Cardiac fibroblast (primary cell): ENCODE measurements at regions not wholly inside any gene's neighbourhood (a gene's known extent, or its start where the extent isn't known, plus 50 kb on each side); places are given as distances from the start of the nearest gene placed in this dataset.
"Not testable (repeated sequence)": the region's sequence is repeated elsewhere in the genome, so short reads cannot be mapped to it uniquely, and the experiment has no call there.

Experiments used
- DNase-seq, 2 donors: peaks; one replicate each; pipeline versions ENCODE4 v3.0.0 to v3.0.0-alpha.2; 2010; ENCODE audit warnings: low read depth in 2 of 2
- H3K4me3 ChIP-seq, 2 donors: replicated peaks in 1 of 2; 1 replicate in 1 of 2; 2 replicates in 1 of 2; pipeline ENCODE4 v1.5.1; 2011; ENCODE audit warnings: low read depth in 2 of 2, low read length in 2 of 2, mild to moderate bottlenecking in 2 of 2, moderate library complexity in 1 of 2
- TF ChIP-seq, protein P1 (sequence below): IDR thresholded peaks from one replicate; pipeline ENCODE4 v1.5.1; 2011; ENCODE audit warnings: low read depth, mild to moderate bottlenecking, low read length, inconsistent platforms

DNA sequence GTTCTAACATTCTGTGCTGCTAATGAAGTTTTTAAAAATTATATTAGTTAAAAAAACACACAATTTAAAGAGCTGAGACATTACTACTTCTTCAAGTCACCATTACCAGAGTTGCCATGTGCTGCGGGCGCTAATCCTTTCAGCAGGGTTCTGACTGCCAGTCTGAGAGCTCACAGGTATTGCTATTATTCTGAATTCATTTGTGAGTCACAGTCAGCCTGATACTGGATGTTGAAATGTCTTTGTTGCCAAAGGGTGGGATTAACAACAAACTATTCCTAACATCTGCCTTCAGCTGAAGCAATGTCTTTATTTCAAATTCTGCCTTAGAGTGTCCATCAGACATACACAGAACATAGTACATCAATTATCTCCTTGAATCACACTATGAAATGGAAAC is 197.1 kb upstream of the FGF13 start:
- TF ChIP-seq, protein P1, sequence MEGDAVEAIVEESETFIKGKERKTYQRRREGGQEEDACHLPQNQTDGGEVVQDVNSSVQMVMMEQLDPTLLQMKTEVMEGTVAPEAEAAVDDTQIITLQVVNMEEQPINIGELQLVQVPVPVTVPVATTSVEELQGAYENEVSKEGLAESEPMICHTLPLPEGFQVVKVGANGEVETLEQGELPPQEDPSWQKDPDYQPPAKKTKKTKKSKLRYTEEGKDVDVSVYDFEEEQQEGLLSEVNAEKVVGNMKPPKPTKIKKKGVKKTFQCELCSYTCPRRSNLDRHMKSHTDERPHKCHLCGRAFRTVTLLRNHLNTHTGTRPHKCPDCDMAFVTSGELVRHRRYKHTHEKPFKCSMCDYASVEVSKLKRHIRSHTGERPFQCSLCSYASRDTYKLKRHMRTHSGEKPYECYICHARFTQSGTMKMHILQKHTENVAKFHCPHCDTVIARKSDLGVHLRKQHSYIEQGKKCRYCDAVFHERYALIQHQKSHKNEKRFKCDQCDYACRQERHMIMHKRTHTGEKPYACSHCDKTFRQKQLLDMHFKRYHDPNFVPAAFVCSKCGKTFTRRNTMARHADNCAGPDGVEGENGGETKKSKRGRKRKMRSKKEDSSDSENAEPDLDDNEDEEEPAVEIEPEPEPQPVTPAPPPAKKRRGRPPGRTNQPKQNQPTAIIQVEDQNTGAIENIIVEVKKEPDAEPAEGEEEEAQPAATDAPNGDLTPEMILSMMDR, result no peak
- H3K4me3 ChIP-seq, result no peak overlapping the region
- DNase-seq, result peak in 1 of 2 donors; percentile 2

DNA sequence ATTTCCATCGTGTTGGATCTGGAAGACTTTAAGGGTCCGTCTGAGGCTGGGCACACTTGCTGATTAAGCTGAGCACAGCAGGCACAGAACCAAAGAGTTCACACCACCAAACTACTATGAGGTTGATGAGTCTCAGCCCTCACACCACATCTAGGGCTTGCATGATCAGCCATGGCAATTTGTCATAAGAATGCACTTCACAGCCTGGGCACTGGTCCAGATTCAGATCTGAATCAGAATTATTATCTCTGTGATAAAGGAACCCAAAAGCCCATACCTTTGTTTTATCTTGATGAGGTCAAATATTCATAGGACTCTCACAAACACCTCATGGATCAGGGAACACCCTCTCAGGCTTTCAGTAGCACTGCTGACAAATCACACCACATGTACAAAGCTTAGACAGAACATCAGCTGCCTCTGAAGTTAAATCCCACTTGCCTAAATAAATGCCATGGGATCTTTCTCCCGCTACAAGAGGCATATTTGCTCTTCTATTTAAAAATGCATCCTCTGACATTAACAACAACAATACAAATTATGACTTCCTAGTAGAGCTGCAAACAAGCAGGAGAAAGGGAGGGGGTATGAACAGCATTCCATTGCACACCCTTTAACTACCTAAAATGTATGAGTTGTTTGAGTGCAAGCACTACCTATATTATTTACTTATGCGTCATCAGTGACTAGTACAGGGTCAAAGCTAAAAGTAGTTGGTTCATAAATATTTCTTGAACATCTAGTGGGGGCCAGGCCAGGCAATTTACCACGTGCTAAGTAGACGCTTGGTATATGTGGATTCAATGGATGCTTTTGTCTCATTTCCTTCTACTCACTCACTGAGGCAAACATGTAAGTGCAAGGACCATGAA is 186.3 kb upstream of the FGF13 start:
- DNase-seq, result no peak
- H3K4me3 ChIP-seq, result no peak overlapping the region
- TF ChIP-seq, protein P1, result no peak

DNA sequence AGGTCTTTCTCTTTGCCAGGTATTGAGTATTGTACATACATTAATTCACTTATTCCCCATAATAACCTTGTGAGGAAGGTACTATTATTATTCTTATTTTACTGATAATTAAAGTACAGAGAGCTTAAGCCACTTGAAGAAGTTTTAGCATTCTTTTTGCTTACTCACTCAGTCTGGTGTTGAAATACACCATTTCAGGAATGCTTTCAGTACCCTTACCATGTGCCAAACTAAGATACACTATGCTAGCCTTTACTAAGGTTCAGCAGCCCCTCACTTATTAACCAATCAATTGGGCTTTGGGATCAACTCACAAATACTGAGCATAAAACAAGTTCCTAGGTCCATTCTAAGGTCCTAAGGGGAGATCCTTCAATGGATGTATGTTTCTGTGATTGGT is 179.0 kb upstream of the FGF13 start:
- TF ChIP-seq, protein P1, result no peak
- DNase-seq, result no peak

DNA sequence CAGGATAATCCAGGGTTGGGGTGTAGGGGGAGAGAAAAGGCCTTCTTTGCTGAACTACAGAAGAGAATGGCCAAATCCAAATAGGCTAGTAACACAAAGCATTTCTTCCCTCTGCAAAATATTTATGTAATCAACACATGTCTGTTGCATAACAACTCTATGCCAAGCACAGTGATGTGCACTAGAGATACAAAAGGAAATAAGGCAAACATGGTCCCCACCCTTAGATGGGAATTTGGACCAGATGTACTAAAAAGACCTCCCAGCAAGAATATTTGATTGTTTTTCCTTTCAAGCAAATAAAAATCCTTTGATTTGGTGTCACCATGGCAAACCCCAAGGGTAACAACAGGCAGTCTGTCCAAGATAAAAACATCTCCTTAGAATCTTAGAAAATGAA is 177.6 kb upstream of the FGF13 start:
- DNase-seq, result no peak
- TF ChIP-seq, protein P1, result no peak

More for the DNA sequence above, 179.0 kb upstream of the FGF13 start:
- H3K4me3 ChIP-seq, result no peak overlapping the region

DNA sequence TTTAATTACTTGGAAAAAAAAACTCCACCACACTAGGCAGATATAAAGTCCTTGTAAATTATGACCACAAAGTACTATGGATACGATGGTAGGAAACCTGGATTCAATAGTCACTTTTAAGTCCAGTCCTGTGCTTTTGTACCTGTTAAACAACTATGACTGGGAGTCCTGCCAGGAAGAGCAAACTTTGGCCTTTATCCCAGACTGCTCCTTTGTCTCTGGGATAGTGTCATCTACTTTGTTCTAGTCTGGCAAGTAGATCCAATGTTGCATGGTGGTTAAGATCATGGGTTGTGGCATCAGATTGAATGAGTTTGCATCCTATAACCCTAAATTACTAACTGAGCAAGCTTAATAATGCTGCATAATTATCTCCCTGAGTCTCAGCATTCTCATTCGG is 175.3 kb upstream of the FGF13 start:
- TF ChIP-seq, protein P1, result no peak
- no peak overlapping the region for H3K4me3 ChIP-seq
- peak in 1 of 2 donors; percentile 19 for DNase-seq

More for the DNA sequence above, 177.6 kb upstream of the FGF13 start:
- no peak overlapping the region for H3K4me3 ChIP-seq

DNA sequence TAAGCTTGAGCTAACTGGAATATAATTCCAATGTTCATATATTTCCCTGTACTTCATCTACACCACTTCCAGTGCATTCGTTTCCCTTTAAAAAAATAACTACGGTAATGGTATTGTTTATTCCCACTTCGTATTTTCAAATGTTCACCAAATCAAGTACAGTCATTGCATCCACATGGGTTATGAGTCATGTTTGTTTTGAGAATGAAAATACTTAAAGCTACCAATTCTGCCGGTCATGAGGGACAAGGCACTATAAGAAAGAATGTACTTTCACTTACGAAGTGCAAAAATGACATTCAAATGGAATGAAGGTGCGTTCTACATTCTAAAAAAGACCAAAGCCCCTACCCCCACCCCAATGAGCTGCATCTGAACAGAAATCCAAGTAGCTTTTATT is 174.4 kb upstream of the FGF13 start:
- no peak overlapping the region for H3K4me3 ChIP-seq
- DNase-seq, result peak in 1 of 2 donors; percentile 31
- TF ChIP-seq, protein P1, result no peak

DNA sequence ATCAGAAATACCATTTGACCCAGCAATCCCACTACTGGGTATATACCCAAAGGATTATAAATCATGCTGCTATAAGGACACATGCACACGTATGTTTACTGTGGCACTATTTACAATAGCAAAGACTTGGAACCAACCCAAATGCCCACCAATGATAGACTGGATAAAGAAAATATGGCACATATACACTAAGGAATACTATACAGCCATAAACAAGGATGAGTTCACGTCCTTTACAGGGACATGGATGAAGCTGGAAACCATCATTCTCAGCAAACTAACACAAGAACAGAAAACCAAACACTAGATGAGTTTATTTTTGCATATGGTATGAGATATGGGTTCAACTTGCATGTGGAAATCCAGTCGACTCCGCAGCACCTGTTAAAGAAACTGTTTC is 168.8 kb upstream of the FGF13 start:
- not testable (repeated sequence) for H3K4me3 ChIP-seq, DNase-seq
